ENCODE measurements at regions not wholly inside any gene's neighbourhood (a gene's known extent, or its start where the extent isn't known, plus 50 kb on each side); places are given as distances from the start of the nearest gene placed in this dataset.

- H3K27ac Mint-ChIP-seq = no peak overlapping the region
- H3K27me3 Mint-ChIP-seq = peaks cover 3 to 32% (median 7%) of the 10 kb centered on the region in 5 donors
- H3K4me3 Mint-ChIP-seq = peak overlapping the region in 4 of 10 donors; percentile 28 to 68 (median 58)
- peaks cover 0 to 15% (median 3%) of the 10 kb centered on the region in 9 donors for H3K9me3 Mint-ChIP-seq
- DNase-seq = peak in 8 of 10 donors; percentile 4 to 47 (median 26)
- peak; percentile 68 to 77 for ATAC-seq
- H3K36me3 Mint-ChIP-seq = peaks cover 0 to 5% (median 2%) of the 10 kb centered on the region in 3 donors
- POLR2A ChIA-PET = interaction anchor here (0.9 kb wide), 1 partner anchor 202 kb away, joined by 3 read pairs; no protein-coding TSS in a partner anchor
- peaks cover 0 to 3% (median 1%) of the 10 kb centered on the region in 4 donors for H3K4me1 Mint-ChIP-seq
These were observed 201.0 kb upstream of the TPK1 start for GRCh38 chr7:145036604-145037405.

- H3K9me3 Mint-ChIP-seq = peaks cover 0 to 15% (median 3%) of the 10 kb centered on the region in 9 donors
- H3K4me3 Mint-ChIP-seq = no peak overlapping the region
- peaks cover 0 to 7% (median 0%) of the 10 kb centered on the region in 4 donors for H3K4me1 Mint-ChIP-seq
- ATAC-seq (no peak), DNase-seq (no peak)
- H3K36me3 Mint-ChIP-seq = no peaks in the 10 kb centered on the region
- no peak overlapping the region for H3K27ac Mint-ChIP-seq
- POLR2A ChIA-PET = no interaction called here
- H3K27me3 Mint-ChIP-seq = peaks cover 0 to 14% (median 0%) of the 10 kb centered on the region in 5 donors
These were observed 195.3 kb upstream of the TPK1 start for GRCh38 chr7:145031162-145031561.

DNA sequence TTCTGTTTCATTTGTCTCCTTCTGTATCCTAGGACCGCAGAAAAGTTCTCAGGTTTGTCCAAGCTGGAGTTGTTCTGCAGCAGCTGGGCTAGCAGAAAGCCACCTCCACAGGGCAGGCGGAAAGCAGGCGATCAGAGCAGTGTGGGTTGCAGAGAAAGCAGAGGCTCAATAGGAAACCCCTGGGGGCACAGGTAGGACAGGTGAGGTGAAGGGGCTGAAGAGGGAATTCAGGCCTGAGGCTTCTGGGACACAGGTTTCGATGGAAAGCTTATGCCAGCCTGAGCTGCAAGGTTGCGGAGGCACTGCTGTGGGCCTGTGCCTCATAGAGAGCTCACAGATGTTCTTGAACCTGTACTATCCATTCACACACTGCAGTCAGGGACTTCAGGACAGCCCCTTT, 194.9 kb upstream of the TPK1 start:
- no peak overlapping the region for H3K27ac Mint-ChIP-seq
- DNase-seq = no peak
- H3K27me3 Mint-ChIP-seq = peaks cover 0 to 10% (median 0%) of the 10 kb centered on the region in 5 donors
- H3K9me3 Mint-ChIP-seq = peaks cover 0 to 15% (median 3%) of the 10 kb centered on the region in 9 donors
- peaks cover 0 to 7% (median 0%) of the 10 kb centered on the region in 4 donors for H3K4me1 Mint-ChIP-seq
- no peak overlapping the region for H3K4me3 Mint-ChIP-seq
- no peaks in the 10 kb centered on the region for H3K36me3 Mint-ChIP-seq
- no peak for ATAC-seq
- POLR2A ChIA-PET = no interaction called here

- Mint-ChIP-seq H3K36me3 (no peaks in the 10 kb centered on the region), H3K4me1 (peaks cover 0 to 3% (median 0%) of the 10 kb centered on the region in 4 donors), H3K27me3 (peaks cover 0 to 8% (median 3%) of the 10 kb centered on the region in 5 donors), H3K27ac (no peak overlapping the region), H3K4me3 (no peak overlapping the region), H3K9me3 (no peaks in the 10 kb centered on the region)
- POLR2A ChIA-PET = no interaction called here
- ATAC-seq = no peak
- no peak for DNase-seq
These were observed 184.6 kb upstream of the TPK1 start for GRCh38 chr7:145020454-145020853.

GRCh38 chr7:145016068-145016467, 180.2 kb upstream of the TPK1 start:
- H3K4me3 Mint-ChIP-seq = no peak overlapping the region
- POLR2A ChIA-PET = no interaction called here

DNA sequence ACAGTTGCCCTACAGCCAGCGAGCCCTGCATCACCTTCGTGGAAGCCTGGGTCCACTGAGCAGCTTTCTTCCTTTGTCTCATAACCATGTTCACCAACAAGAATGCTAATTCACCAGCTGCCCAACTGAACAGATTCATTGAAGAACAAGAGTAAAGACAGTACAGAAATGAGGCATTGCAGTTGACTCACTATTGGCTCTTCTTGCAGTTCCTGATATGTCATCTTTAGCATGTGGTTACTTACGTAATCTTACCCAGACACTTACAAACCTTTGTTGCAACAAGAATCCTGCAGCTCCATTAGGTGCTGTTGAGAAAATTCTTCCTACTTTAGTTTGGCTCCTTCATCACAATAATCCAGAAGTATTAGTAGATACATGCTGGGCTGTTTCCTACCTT, 174.0 kb upstream of the TPK1 start:
- Mint-ChIP-seq H3K9me3 (peaks cover 0 to 4% (median 0%) of the 10 kb centered on the region in 9 donors), H3K27ac (no peak overlapping the region), H3K36me3 (peaks cover 0 to 2% (median 0%) of the 10 kb centered on the region in 3 donors), H3K4me1 (peaks cover 0 to 2% (median 0%) of the 10 kb centered on the region in 4 donors), H3K27me3 (peaks cover 0 to 9% (median 4%) of the 10 kb centered on the region in 5 donors), H3K4me3 (no peak overlapping the region)
- ATAC-seq = no peak
- DNase-seq = no peak
- POLR2A ChIA-PET = no interaction called here

More at GRCh38 chr7:145016068-145016467, 180.2 kb upstream of the TPK1 start:
- Mint-ChIP-seq H3K27ac (no peak overlapping the region), H3K27me3 (peaks cover 0 to 6% (median 1%) of the 10 kb centered on the region in 5 donors), H3K9me3 (no peaks in the 10 kb centered on the region), H3K36me3 (no peaks in the 10 kb centered on the region), H3K4me1 (peaks cover 0 to 2% (median 0%) of the 10 kb centered on the region in 4 donors)
- DNase-seq (no peak), ATAC-seq (no peak)

- H3K4me1 Mint-ChIP-seq = no peaks in the 10 kb centered on the region
These were observed 169.7 kb upstream of the TPK1 start for GRCh38 chr7:145005601-145006000.

DNA sequence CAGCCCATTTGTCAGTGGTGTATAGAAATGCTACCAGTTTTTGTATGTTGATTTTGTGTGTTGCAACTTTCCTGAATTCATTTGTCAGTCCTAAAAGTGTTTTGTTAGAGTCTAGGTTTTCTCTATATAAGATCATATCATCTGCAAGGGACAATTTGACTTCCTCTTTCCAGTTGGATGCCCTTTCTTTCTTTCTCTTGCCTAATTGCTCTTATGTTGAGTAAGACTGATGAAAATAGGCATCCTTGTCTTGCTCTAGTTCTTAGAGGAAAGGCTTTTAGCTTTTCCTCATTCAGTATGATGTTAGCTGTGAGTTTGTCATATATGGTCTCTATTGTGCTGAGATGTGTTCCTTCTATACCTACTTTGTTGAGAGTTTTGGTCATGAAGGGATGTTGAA, 161.7 kb upstream of the TPK1 start:
- Mint-ChIP-seq H3K4me1 (peaks cover 3 to 11% (median 9%) of the 10 kb centered on the region in 4 donors), H3K27me3 (peaks cover 0 to 2% (median 0%) of the 10 kb centered on the region in 5 donors), H3K9me3 (peaks cover 19 to 74% (median 42%) of the 10 kb centered on the region in 9 donors), H3K27ac (no peak overlapping the region), H3K36me3 (peaks cover 0 to 47% (median 13%) of the 10 kb centered on the region in 3 donors), H3K4me3 (no peak overlapping the region)
- POLR2A ChIA-PET = no interaction called here
- DNase-seq (no peak), ATAC-seq (no peak)

More at GRCh38 chr7:145005601-145006000, 169.7 kb upstream of the TPK1 start:
- no peak overlapping the region for H3K4me3 Mint-ChIP-seq
- POLR2A ChIA-PET = no interaction called here
- ATAC-seq (no peak), DNase-seq (no peak)
- H3K27ac Mint-ChIP-seq = no peak overlapping the region
- peaks cover 0 to 10% (median 4%) of the 10 kb centered on the region in 5 donors for H3K27me3 Mint-ChIP-seq
- H3K36me3 Mint-ChIP-seq = peaks cover 0 to 5% (median 2%) of the 10 kb centered on the region in 3 donors
- peaks cover 3 to 23% (median 11%) of the 10 kb centered on the region in 9 donors for H3K9me3 Mint-ChIP-seq

- Mint-ChIP-seq H3K27ac (no peak overlapping the region), H3K27me3 (no peaks in the 10 kb centered on the region), H3K4me3 (no peak overlapping the region), H3K36me3 (peaks cover 0 to 42% (median 13%) of the 10 kb centered on the region in 3 donors), H3K4me1 (peaks cover 3 to 11% (median 9%) of the 10 kb centered on the region in 4 donors), H3K9me3 (peaks cover 16 to 56% (median 34%) of the 10 kb centered on the region in 9 donors)
- no peak for ATAC-seq
- DNase-seq = no peak
- POLR2A ChIA-PET = no interaction called here
These were observed 159.6 kb upstream of the TPK1 start for GRCh38 chr7:144995495-144995894.

DNA sequence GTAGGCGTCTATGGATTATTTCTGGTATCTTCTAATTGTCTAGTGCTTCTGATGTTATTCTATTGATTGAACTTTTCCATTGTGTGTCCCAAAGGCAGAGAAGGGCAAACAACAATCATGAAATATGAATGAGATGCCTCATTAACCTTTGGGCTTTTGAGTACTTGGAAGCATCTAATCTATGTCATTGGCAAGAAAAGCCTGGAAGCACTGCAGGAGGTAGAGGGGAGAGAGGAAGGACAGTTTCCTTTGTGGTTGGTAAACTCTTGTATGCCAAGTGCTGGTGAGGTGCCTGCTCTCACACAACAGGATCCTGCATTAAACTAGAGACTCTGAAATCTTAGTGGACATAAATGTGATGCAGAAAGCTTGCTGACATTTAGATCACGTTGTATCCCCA, 155.2 kb upstream of the TPK1 start:
- POLR2A ChIA-PET = no interaction called here
- peaks cover 3 to 11% (median 9%) of the 10 kb centered on the region in 4 donors for H3K4me1 Mint-ChIP-seq
- no peak for ATAC-seq
- no peak overlapping the region for H3K27ac Mint-ChIP-seq
- peaks cover 0 to 8% (median 6%) of the 10 kb centered on the region in 3 donors for H3K36me3 Mint-ChIP-seq
- H3K4me3 Mint-ChIP-seq = no peak overlapping the region
- H3K9me3 Mint-ChIP-seq = peaks cover 0 to 14% (median 8%) of the 10 kb centered on the region in 9 donors
- H3K27me3 Mint-ChIP-seq = no peaks in the 10 kb centered on the region
- no peak for DNase-seq

DNA sequence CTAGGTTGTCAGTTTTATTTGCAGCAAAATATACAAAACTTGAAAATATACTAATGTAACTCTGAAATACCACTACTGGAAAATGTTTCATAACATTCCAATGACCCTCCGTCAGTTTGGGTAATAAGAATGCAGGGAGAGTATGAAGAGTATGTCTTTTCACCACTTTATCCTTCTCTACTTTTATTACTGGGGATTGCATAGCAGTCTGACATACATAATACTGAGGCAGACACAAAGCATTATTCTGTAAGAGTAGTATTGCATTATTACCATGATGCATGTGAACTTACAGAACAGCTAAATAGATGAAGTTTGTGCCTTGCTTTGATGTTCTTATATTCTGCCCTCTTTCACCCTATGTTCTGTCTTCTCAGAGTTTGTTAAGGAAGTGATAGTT, 151.8 kb upstream of the TPK1 start:
- Mint-ChIP-seq H3K9me3 (peaks cover 0 to 4% (median 0%) of the 10 kb centered on the region in 9 donors), H3K4me3 (no peak overlapping the region), H3K27ac (no peak overlapping the region), H3K36me3 (no peaks in the 10 kb centered on the region), H3K27me3 (no peaks in the 10 kb centered on the region), H3K4me1 (no peaks in the 10 kb centered on the region)
- ATAC-seq (no peak), DNase-seq (no peak)
- POLR2A ChIA-PET = no interaction called here

GRCh38 chr7:144982133-144982532, 146.3 kb upstream of the TPK1 start:
- Mint-ChIP-seq H3K4me1 (no peaks in the 10 kb centered on the region), H3K27ac (no peak overlapping the region)
- POLR2A ChIA-PET = no interaction called here

DNA sequence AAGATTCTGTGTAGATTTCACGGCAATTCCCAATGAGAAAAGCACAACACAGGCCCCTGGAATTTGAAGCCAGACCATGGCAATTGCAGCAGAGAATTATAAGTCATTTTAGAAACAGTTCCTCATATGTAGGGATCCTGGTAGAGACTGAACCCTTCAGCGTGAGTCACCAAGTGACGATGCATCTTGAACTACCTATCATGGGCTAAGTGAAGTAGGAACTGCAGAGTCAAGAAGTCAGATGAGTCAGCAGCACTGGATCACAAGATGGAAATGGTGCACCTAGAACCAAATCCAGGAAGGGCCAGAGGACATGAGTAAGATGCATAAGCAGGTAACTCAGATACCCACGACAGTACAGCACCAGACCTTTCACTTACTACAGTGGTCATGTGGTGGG, 140.0 kb upstream of the TPK1 start:
- peaks cover 0 to 6% (median 0%) of the 10 kb centered on the region in 9 donors for H3K9me3 Mint-ChIP-seq

More at GRCh38 chr7:144982133-144982532, 146.3 kb upstream of the TPK1 start:
- Mint-ChIP-seq H3K4me3 (no peak overlapping the region), H3K9me3 (peaks cover 0 to 6% (median 0%) of the 10 kb centered on the region in 9 donors), H3K27me3 (no peaks in the 10 kb centered on the region), H3K36me3 (no peaks in the 10 kb centered on the region)
- ATAC-seq (no peak), DNase-seq (no peak)

More for the DNA sequence above, 140.0 kb upstream of the TPK1 start:
- ATAC-seq (no peak), DNase-seq (no peak)
- no peaks in the 10 kb centered on the region for H3K4me1 Mint-ChIP-seq
- H3K27me3 Mint-ChIP-seq = peaks cover 0 to 20% (median 8%) of the 10 kb centered on the region in 5 donors
- H3K4me3 Mint-ChIP-seq = no peak overlapping the region
- POLR2A ChIA-PET = no interaction called here
- H3K36me3 Mint-ChIP-seq = peaks cover 0 to 1% (median 0%) of the 10 kb centered on the region in 3 donors
- H3K27ac Mint-ChIP-seq = no peak overlapping the region
